ENCODE measurements at regions not wholly inside any gene's neighbourhood (a gene's known extent, or its start where the extent isn't known, plus 50 kb on each side); places are given as distances from the start of the nearest gene placed in this dataset.

- no peak for TF ChIP-seq CTCF (conservative IDR thresholded peaks at IDR 0.05)
- Histone ChIP-seq H2AK5ac (ENCODE audit: insufficient read length, low read length) (no peak overlapping the region), H3K4me1 (ENCODE audit: insufficient read depth, low read length) (no peaks in the 10 kb centered on the region; the same call in 1 of the 2 replicates), H4K91ac (ENCODE audit: insufficient read length, low read depth, low read length) (no peak overlapping the region), H3K14ac (ENCODE audit: insufficient read depth, low read length) (no peak overlapping the region), H3K9ac (ENCODE audit: extremely low read depth, insufficient read length, low read length) (no peak overlapping the region), H2BK12ac (ENCODE audit: insufficient read length, low read depth, low read length) (no peak overlapping the region), H3K79me2 (ENCODE audit: insufficient read depth, low read length) (no peaks in the 10 kb centered on the region), H3K4me2 (ENCODE audit: insufficient read depth, insufficient read length, low read length) (peak overlapping the region; percentile 49), H2AFZ (ENCODE audit: low read length) (no peak overlapping the region), H3K9me3 (ENCODE audit: control insufficient read depth, low read depth, low read length) (no peaks in the 10 kb centered on the region), H2BK120ac (ENCODE audit: low read depth, low read length, poor library complexity, severe bottlenecking) (no peak overlapping the region), H4K8ac (replicated peaks; ENCODE audit: insufficient read length, low read depth, low read length) (no peak overlapping the region), H2BK5ac (ENCODE audit: insufficient read length, low read length) (no peak overlapping the region), H4K20me1 (ENCODE audit: control insufficient read depth, insufficient read depth, insufficient read length) (no peaks in the 10 kb centered on the region), H3K56ac (ENCODE audit: insufficient read length, low read depth, low read length) (no peak overlapping the region), H2BK15ac (ENCODE audit: low read depth, low read length) (no peak overlapping the region), H3K4ac (ENCODE audit: low read depth, low read length) (no peak overlapping the region), H3K27me3 (ENCODE audit: insufficient read depth, low read length) (no peaks in the 10 kb centered on the region), H3K27ac (ENCODE audit: insufficient read length, low read depth, low read length) (no peak overlapping the region), H4K5ac (ENCODE audit: insufficient read length, low read depth, low read length) (no peak overlapping the region), H3K79me1 (ENCODE audit: insufficient read depth, low read depth, low read length, poor library complexity, severe bottlenecking) (no peaks in the 10 kb centered on the region), H3K18ac (ENCODE audit: insufficient read length, low read depth, low read length) (no peak overlapping the region), H3K23me2 (ENCODE audit: insufficient read length, low read depth, low read length, poor library complexity, severe bottlenecking) (peaks cover 4% of the 10 kb centered on the region), H3T11ph (ENCODE audit: low read length) (no peak overlapping the region), H2BK20ac (ENCODE audit: low read depth, low read length, poor library complexity, severe bottlenecking) (no peak overlapping the region), H3K23ac (ENCODE audit: insufficient read length, low read depth, low read length) (no peak overlapping the region)
- Mint-ChIP-seq H3K4me1 (peaks cover 14 to 23% of the 10 kb centered on the region in 2 experiments), H3K36me3 (ENCODE audit: insufficient read depth in 1 of 3, low read depth in 3 of 3) (no peaks in the 10 kb centered on the region; a peak in 1 of 7 replicates), H3K27ac (no peak overlapping the region), H3K4me3 (0 out of 5 replicates have a peak overlapping the region, but pooled peaks of 1 of the 2 experiments have one; percentile 77), H3K9me3 (no peaks in the 10 kb centered on the region), H3K27me3 (ENCODE audit: low read depth) (peaks cover 1% of the 10 kb centered on the region; the same call in 1 of the 2 replicates)
- no CpG with 5 or more reads among the region's 6 CpGs for WGBS (ENCODE audit: extremely low coverage, insufficient read length, low lambda C conversion rate)
- DNase-seq, result no peak
Observed at GRCh38 chr6:27126046-27126814, 121.3 kb upstream of the PRSS16 start.
